ENCODE measurements at regions not wholly inside any gene's neighbourhood (a gene's known extent, or its start where the extent isn't known, plus 50 kb on each side); places are given as distances from the start of the nearest gene placed in this dataset.

GRCh38 chr3:31445701-31446100 lies 87.0 kb upstream of the STT3B start:
- TF ChIP-seq CTCF (IDR thresholded peaks at IDR 0.05) (no peak), POLR2A (IDR thresholded peaks at IDR 0.05) (no peak)
